Caco-2 (cell line): ENCODE measurements at regions not wholly inside any gene's neighbourhood (a gene's known extent, or its start where the extent isn't known, plus 50 kb on each side); places are given as distances from the start of the nearest gene placed in this dataset.
A peak's percentile ranks its signal among the peaks of the same experiment; 100 is the strongest.

Experiments used
- BruUV-seq: library from RNA; stranded (reverse); fragments of 400-500 nt; replicated peaks from 2 replicates; lab custom pipeline; 2021; lab: Mats Ljungman, UMichigan
- CTCF ChIA-PET: fragments of 300-600 bp; sonication (Branson Sonifier 250); formaldehyde crosslinking; loops from one replicate; lab custom pipeline; 2022; ENCODE audit warnings: antibody characterized with exemption; lab: Charles Lee
- POLR2A ChIA-PET: fragments of 300-600 bp; sonication (Branson Sonifier 250); formaldehyde crosslinking; loops from one replicate; lab custom pipeline; 2022; ENCODE audit warnings: antibody characterized with exemption; lab: Charles Lee
- DNase-seq, 2 experiments: peaks; one replicate each; pipeline versions ENCODE4 v3.0.0 to v3.0.0-alpha.2; 2020 to 2022
- H3K27me3 ChIP-seq: replicated peaks from 2 replicates; pipeline ENCODE4 v1.6.0; 2011; ENCODE audit warnings: low read length; ENCODE audit not compliant: control insufficient read depth, insufficient read depth
- H3K36me3 ChIP-seq: 2 replicates; pipeline ENCODE4 v1.5.1; 2011; ENCODE audit warnings: low read length; ENCODE audit not compliant: control insufficient read depth, insufficient read depth
- H3K4me1 ChIP-seq: fragments of 250-450 bp; sonication (Bioruptor Pico); 2 replicates; pipeline ENCODE4 v1.5.1; 2020; ENCODE audit warnings: mild to moderate bottlenecking
- H3K4me3 ChIP-seq: 2 replicates; pipeline ENCODE4 v1.5.1; 2011; ENCODE audit warnings: low read depth, mild to moderate bottlenecking, control low read depth, low read length
- H3K9me3 ChIP-seq: fragments of 250-450 bp; sonication (Bioruptor Pico); 2 replicates; pipeline ENCODE4 v1.5.1; 2020; ENCODE audit warnings: mild to moderate bottlenecking, moderate library complexity
- H3K27ac Mint-ChIP-seq: one replicate; pipeline ENCODE4 v1.8.0; 2022; ENCODE audit warnings: mixed read lengths; ENCODE audit not compliant: unreplicated experiment
- H3K27me3 Mint-ChIP-seq: one replicate; pipeline ENCODE4 v1.8.0; 2022; ENCODE audit warnings: mixed read lengths; ENCODE audit not compliant: insufficient read depth, unreplicated experiment
- H3K36me3 Mint-ChIP-seq: one replicate; pipeline ENCODE4 v1.8.0; 2022; ENCODE audit warnings: mild to moderate bottlenecking, mixed read lengths; ENCODE audit not compliant: insufficient read depth, unreplicated experiment
- H3K4me1 Mint-ChIP-seq: one replicate; pipeline ENCODE4 v1.8.0; 2022; ENCODE audit warnings: low read depth, mixed read lengths; ENCODE audit not compliant: unreplicated experiment
- H3K4me3 Mint-ChIP-seq: one replicate; pipeline ENCODE4 v1.8.0; 2022; ENCODE audit warnings: mild to moderate bottlenecking, moderate library complexity, mixed read lengths; ENCODE audit not compliant: unreplicated experiment
- H3K9me3 Mint-ChIP-seq: one replicate; pipeline ENCODE4 v1.8.0; 2022; ENCODE audit warnings: mixed read lengths; ENCODE audit not compliant: unreplicated experiment
- intact Hi-C: fragments of 100-400 bp; cut with micrococcal nuclease; formaldehyde crosslinking; loops from one replicate; pipeline ENCODE4 v1.10.0; 2022; ENCODE audit not compliant: unreplicated experiment
- TF ChIP-seq, protein P1 (sequence below), 2 experiments: fragments of 200-600 bp in 1 of 2; IDR thresholded peaks; 1 replicate in 1 of 2; 2 replicates in 1 of 2; pipeline versions ENCODE4 v1.5.1 to v1.8.0; 2011 to 2022; ENCODE audit warnings: antibody characterized with exemption in 1 of 2, control low read depth in 1 of 2, inconsistent platforms in 1 of 2, low read depth in 1 of 2, low read length in 1 of 2, mild to moderate bottlenecking in 1 of 2, moderate library complexity in 1 of 2; ENCODE audit not compliant: insufficient read depth in 1 of 2, severe bottlenecking in 1 of 2, unreplicated experiment in 1 of 2

GRCh38 chr6:121844898-121845297, 409.5 kb downstream of the GJA1 start:
- Mint-ChIP-seq H3K27me3 (no peaks in the 10 kb centered on the region), H3K9me3 (peaks cover 9% of the 10 kb centered on the region), H3K36me3 (no peaks in the 10 kb centered on the region), H3K4me3 (no peak overlapping the region), H3K4me1 (peaks cover 25% of the 10 kb centered on the region), H3K27ac (no peak overlapping the region)
- H3K4me3 ChIP-seq: no peak overlapping the region
- no peaks in the 10 kb centered on the region for H3K36me3 ChIP-seq
- DNase-seq: no peak
- intact Hi-C loops: loop anchor here (5.0 to 10.0 kb wide), 4 partner anchors 98 to 337 kb away; no protein-coding TSS in a partner anchor
- POLR2A ChIA-PET: no interaction called here
- TF ChIP-seq, protein P1, sequence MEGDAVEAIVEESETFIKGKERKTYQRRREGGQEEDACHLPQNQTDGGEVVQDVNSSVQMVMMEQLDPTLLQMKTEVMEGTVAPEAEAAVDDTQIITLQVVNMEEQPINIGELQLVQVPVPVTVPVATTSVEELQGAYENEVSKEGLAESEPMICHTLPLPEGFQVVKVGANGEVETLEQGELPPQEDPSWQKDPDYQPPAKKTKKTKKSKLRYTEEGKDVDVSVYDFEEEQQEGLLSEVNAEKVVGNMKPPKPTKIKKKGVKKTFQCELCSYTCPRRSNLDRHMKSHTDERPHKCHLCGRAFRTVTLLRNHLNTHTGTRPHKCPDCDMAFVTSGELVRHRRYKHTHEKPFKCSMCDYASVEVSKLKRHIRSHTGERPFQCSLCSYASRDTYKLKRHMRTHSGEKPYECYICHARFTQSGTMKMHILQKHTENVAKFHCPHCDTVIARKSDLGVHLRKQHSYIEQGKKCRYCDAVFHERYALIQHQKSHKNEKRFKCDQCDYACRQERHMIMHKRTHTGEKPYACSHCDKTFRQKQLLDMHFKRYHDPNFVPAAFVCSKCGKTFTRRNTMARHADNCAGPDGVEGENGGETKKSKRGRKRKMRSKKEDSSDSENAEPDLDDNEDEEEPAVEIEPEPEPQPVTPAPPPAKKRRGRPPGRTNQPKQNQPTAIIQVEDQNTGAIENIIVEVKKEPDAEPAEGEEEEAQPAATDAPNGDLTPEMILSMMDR (IDR thresholded peaks at IDR 0.05; ENCODE audit: insufficient read depth in 1 of 2, low read depth in 1 of 2, low read length in 1 of 2, severe bottlenecking in 1 of 2, unreplicated experiment in 1 of 2): no peak
- no peaks in the 10 kb centered on the region for H3K27me3 ChIP-seq
- H3K4me1 ChIP-seq: peaks cover 24% of the 10 kb centered on the region
- H3K9me3 ChIP-seq: no peaks in the 10 kb centered on the region
- CTCF ChIA-PET: no interaction called here
- BruUV-seq: no TSS peak

DNA sequence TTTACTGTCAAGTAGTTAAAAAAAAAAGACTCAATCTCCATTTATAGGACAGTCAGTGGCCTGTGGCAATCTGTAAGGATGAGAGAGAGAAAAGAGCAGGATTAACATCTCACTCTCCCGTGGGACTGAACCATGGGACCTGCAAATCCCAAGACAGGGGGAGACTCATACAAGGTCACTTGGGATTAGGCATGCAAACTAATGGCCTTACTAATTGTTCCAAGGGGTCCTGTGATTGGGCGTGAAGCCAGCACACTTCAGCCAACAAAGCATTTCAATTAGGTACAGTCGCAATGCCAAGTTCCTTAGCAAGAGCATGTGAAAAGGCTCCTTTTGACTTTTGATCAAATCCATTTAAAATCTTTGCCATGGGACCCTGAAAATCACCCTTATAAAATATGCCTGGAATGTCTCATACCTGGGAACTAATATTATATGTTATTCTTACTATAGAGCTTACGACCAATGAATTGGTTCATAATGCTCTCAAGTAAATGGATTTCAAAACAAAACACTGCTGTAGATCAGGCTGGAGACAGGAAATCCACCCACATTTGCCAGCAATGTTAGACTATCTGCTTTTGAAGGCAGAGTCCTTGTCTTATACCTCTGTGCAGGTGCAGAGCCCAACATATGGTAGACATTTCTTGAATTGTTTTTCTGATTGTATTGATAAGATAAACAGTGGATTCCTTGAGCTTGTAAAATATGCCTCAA, 412.5 kb downstream of the GJA1 start:
- ChIA-PET CTCF (interaction anchor here (1.7 kb wide), 2 partner anchors 8 to 411 kb away, joined by 7 to 10 read pairs; partner anchors contain the start of gene GJA1), POLR2A (interaction anchor here (0.5 kb wide), 1 partner anchor 251 kb away, joined by 5 read pairs; no protein-coding TSS in a partner anchor)
- DNase-seq: peak in 1 of 2 experiments; percentile 6
- no peak overlapping the region for H3K4me3 ChIP-seq
- Mint-ChIP-seq H3K9me3 (peaks cover 9% of the 10 kb centered on the region), H3K4me3 (no peak overlapping the region), H3K4me1 (peaks cover 27% of the 10 kb centered on the region), H3K36me3 (no peaks in the 10 kb centered on the region), H3K27ac (peak overlapping the region; percentile 43), H3K27me3 (no peaks in the 10 kb centered on the region)
- no peaks in the 10 kb centered on the region for H3K36me3 ChIP-seq
- H3K9me3 ChIP-seq: no peaks in the 10 kb centered on the region
- peaks cover 24% of the 10 kb centered on the region for H3K4me1 ChIP-seq
- no peaks in the 10 kb centered on the region for H3K27me3 ChIP-seq
- intact Hi-C loops: loop anchor here (2.0 to 10.0 kb wide), 6 partner anchors 37 to 363 kb away; no protein-coding TSS in a partner anchor
- BruUV-seq: no TSS peak
- TF ChIP-seq, protein P1 (IDR thresholded peaks at IDR 0.05; ENCODE audit: insufficient read depth in 1 of 2, low read depth in 1 of 2, low read length in 1 of 2, severe bottlenecking in 1 of 2, unreplicated experiment in 1 of 2): no peak

DNA sequence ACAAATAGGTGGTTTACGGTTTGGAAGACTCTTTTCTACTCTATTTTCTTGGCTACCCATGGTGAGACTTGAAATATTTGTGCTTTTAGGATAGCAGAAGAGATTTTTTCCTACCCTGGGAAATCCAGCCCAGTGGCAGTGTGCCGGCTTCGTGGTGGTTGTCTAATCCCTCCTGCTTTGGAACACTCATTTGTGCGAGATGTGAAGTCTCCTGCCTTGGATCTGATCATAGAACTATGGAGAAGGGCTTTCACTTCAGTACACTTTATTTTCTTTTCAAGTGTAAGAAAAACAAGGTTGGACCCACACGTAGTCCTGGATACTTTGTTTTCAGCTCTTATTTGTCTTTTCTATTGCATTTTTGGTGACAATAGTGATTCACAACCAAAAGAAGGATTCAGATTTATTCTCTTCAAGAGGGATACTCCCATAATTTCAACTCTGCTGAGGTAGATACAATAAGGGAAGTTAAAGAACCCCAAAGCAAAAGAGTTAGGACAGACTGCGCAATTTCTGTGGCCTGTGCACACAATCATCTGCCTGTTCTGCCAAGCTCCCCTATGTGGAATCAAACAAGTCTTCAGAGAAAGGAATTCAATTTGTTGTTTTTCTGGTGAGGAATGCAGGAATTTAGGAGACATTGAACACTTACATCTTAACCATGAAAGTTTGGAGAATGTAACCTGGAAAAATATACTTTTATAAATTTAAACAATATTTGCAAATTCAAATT, 413.2 kb downstream of the GJA1 start:
- peaks cover 29% of the 10 kb centered on the region for H3K4me1 ChIP-seq
- Mint-ChIP-seq H3K4me1 (peaks cover 29% of the 10 kb centered on the region), H3K27me3 (no peaks in the 10 kb centered on the region), H3K4me3 (no peak overlapping the region), H3K36me3 (no peaks in the 10 kb centered on the region), H3K27ac (peak overlapping the region; percentile 16), H3K9me3 (peaks cover 9% of the 10 kb centered on the region)
- ChIA-PET POLR2A (interaction anchor here (0.5 kb wide), 1 partner anchor 252 kb away, joined by 5 read pairs; no protein-coding TSS in a partner anchor), CTCF (interaction anchor here (0.9 to 1.7 kb wide), 6 partner anchors 9 to 419 kb away, joined by 3 to 10 read pairs (median 4); partner anchors contain the start of gene GJA1)
- TF ChIP-seq, protein P1 (IDR thresholded peaks at IDR 0.05; ENCODE audit: insufficient read depth in 1 of 2, low read depth in 1 of 2, low read length in 1 of 2, severe bottlenecking in 1 of 2, unreplicated experiment in 1 of 2): no peak
- H3K4me3 ChIP-seq: no peak overlapping the region
- intact Hi-C loops: loop anchor here (1.0 to 10.0 kb wide), 11 partner anchors 31 to 418 kb away; no protein-coding TSS in a partner anchor
- no peaks in the 10 kb centered on the region for H3K27me3 ChIP-seq
- BruUV-seq: no TSS peak
- DNase-seq: no peak
- H3K36me3 ChIP-seq: no peaks in the 10 kb centered on the region
- no peaks in the 10 kb centered on the region for H3K9me3 ChIP-seq
